GM18861 (cell line): ENCODE measurements at regions not wholly inside any gene's neighbourhood (a gene's known extent, or its start where the extent isn't known, plus 50 kb on each side); places are given as distances from the start of the nearest gene placed in this dataset.
A peak's percentile ranks its signal among the peaks of the same experiment; 100 is the strongest.

Experiments used
- ATAC-seq: cut with Tn5 transposase; IDR thresholded peaks from one replicate; pipeline ENCODE4 v1.9.1; 2021; ENCODE audit not compliant: unreplicated experiment

- no peak for ATAC-seq
These were observed 93.3 kb downstream of the EMX2 start for GRCh38 chr10:117635826-117636225.

- no peak for ATAC-seq
These were observed 95.7 kb downstream of the EMX2 start for GRCh38 chr10:117638200-117638599.

GRCh38 chr10:117638664-117639200 lies 96.2 kb downstream of the EMX2 start:
- ATAC-seq: no peak

- no peak for ATAC-seq
These were observed 97.9 kb downstream of the EMX2 start for GRCh38 chr10:117640406-117640805.

GRCh38 chr10:117646718-117647117 lies 104.2 kb downstream of the EMX2 start:
- no peak for ATAC-seq

GRCh38 chr10:117647306-117647705 lies 104.8 kb downstream of the EMX2 start:
- ATAC-seq: no peak

GRCh38 chr10:117651121-117651520 lies 108.6 kb downstream of the EMX2 start:
- ATAC-seq: no peak

GRCh38 chr10:117652228-117653169 lies 110.0 kb downstream of the EMX2 start:
- ATAC-seq: peak; percentile 6

- peak; percentile 85 for ATAC-seq
These were observed 110.6 kb downstream of the EMX2 start for GRCh38 chr10:117653170-117653515.

GRCh38 chr10:117654105-117654504 lies 111.6 kb downstream of the EMX2 start:
- no peak for ATAC-seq

- ATAC-seq: peak; percentile 82
These were observed 114.1 kb downstream of the EMX2 start for GRCh38 chr10:117656385-117657367.

GRCh38 chr10:117661316-117661715 lies 118.8 kb downstream of the EMX2 start:
- no peak for ATAC-seq

GRCh38 chr10:117662126-117662525 lies 119.6 kb downstream of the EMX2 start:
- no peak for ATAC-seq

GRCh38 chr10:117662751-117663540 lies 120.4 kb downstream of the EMX2 start:
- ATAC-seq: no peak

- peak; percentile 100 for ATAC-seq
These were observed 121.2 kb downstream of the EMX2 start for GRCh38 chr10:117663750-117664149.

GRCh38 chr10:117664288-117664687 lies 121.7 kb downstream of the EMX2 start:
- ATAC-seq: no peak

- no peak for ATAC-seq
These were observed 123.6 kb downstream of the EMX2 start for GRCh38 chr10:117666166-117666565.

- no peak for ATAC-seq
These were observed 124.4 kb downstream of the EMX2 start for GRCh38 chr10:117666965-117667364.

- ATAC-seq: no peak
These were observed 125.3 kb downstream of the EMX2 start for GRCh38 chr10:117667831-117668230.

GRCh38 chr10:117668327-117669008 lies 125.9 kb downstream of the EMX2 start:
- ATAC-seq: no peak
